A673 (cell line): ENCODE measurements at regions not wholly inside any gene's neighbourhood (a gene's known extent, or its start where the extent isn't known, plus 50 kb on each side); places are given as distances from the start of the nearest gene placed in this dataset.

Source experiments
- BruUV-seq: library from RNA; stranded (reverse); fragments of 400-500 nt; replicated peaks from 2 replicates; lab custom pipeline; 2021; lab: Mats Ljungman, UMichigan
- CTCF ChIA-PET: fragments of 300-600 bp; sonication (Branson Sonifier 250); formaldehyde crosslinking; loops from one replicate; lab custom pipeline; 2022; ENCODE audit warnings: antibody characterized with exemption; lab: Charles Lee
- POLR2A ChIA-PET: fragments of 300-600 bp; sonication (Branson Sonifier 250); formaldehyde crosslinking; loops from one replicate; lab custom pipeline; 2022; ENCODE audit warnings: antibody characterized with exemption; ENCODE audit not compliant: low non-redundant PET; lab: Charles Lee
- DNase-seq: peaks from one replicate; pipeline ENCODE4 v3.0.0-alpha.2; 2015; ENCODE audit warnings: low spot score
- H3K27ac ChIP-seq: fragments of 200-600 bp; sonication (generic); 2 replicates; pipeline ENCODE4 v1.5.1; 2016; ENCODE audit warnings: mixed run types, low read depth, mild to moderate bottlenecking, mixed read lengths, antibody characterized with exemption, low read length; ENCODE audit not compliant: poor library complexity, severe bottlenecking
- H3K27me3 ChIP-seq: fragments of 200-600 bp; sonication (generic); replicated peaks from 2 replicates; pipeline ENCODE4 v1.6.1; 2017; ENCODE audit warnings: mixed run types, low read depth, mild to moderate bottlenecking, mixed read lengths, antibody characterized with exemption, low read length; ENCODE audit not compliant: insufficient read depth, poor library complexity
- H3K36me3 ChIP-seq: fragments of 200-600 bp; sonication (generic); 2 replicates; pipeline ENCODE4 v1.6.1; 2016; ENCODE audit warnings: mixed run types, mild to moderate bottlenecking, mixed read lengths, antibody characterized with exemption, low read length; ENCODE audit not compliant: insufficient read depth, poor library complexity, severe bottlenecking
- H3K4me1 ChIP-seq: fragments of 200-600 bp; sonication (generic); 2 replicates; pipeline ENCODE4 v1.6.1; 2017; ENCODE audit warnings: mixed run types, mild to moderate bottlenecking, mixed read lengths, antibody characterized with exemption, low read length; ENCODE audit not compliant: insufficient read depth, poor library complexity, severe bottlenecking
- H3K4me3 ChIP-seq: fragments of 200-600 bp; sonication (generic); 2 replicates; pipeline ENCODE4 v1.5.1; 2016; ENCODE audit warnings: low read depth, mixed run types, mild to moderate bottlenecking, mixed read lengths, low read length; ENCODE audit not compliant: poor library complexity, severe bottlenecking
- H3K9me3 ChIP-seq: fragments of 200-600 bp; sonication (generic); 2 replicates; pipeline ENCODE4 v1.6.1; 2016; ENCODE audit warnings: mixed run types, low read depth, mild to moderate bottlenecking, mixed read lengths, antibody characterized with exemption, low read length; ENCODE audit not compliant: poor library complexity, severe bottlenecking
- CTCF ChIP-seq: fragments of 300-800, 200-600 bp; sonication (generic); conservative IDR thresholded peaks from 2 replicates; pipeline ENCODE4 v1.5.1; 2017; ENCODE audit warnings: low read depth, mild to moderate bottlenecking, antibody characterized with exemption, low read length, moderate library complexity, mixed read lengths
- EZH2 ChIP-seq: fragments of 200-600 bp; sonication (generic); IDR thresholded peaks from 2 replicates; pipeline ENCODE4 v1.6.1; 2017; ENCODE audit warnings: borderline replicate concordance, low read depth, mild to moderate bottlenecking, mixed read lengths, antibody characterized with exemption, low read length; ENCODE audit not compliant: poor library complexity, severe bottlenecking
- intact Hi-C: fragments of 100-400 bp; cut with micrococcal nuclease; formaldehyde crosslinking; loops from one replicate; pipeline ENCODE4 v1.10.0; 2022; ENCODE audit not compliant: unreplicated experiment

- H3K4me3 ChIP-seq, result no peak overlapping the region
- no peaks in the 10 kb centered on the region for H3K4me1 ChIP-seq
- H3K27me3 ChIP-seq, result peaks cover 28% of the 10 kb centered on the region
- TF ChIP-seq CTCF (no peak), EZH2 (no peak)
- peak; percentile 50 for DNase-seq
- ChIA-PET POLR2A (no interaction called here), CTCF (no interaction called here)
- intact Hi-C loops, result no loop called here
- H3K9me3 ChIP-seq, result no peaks in the 10 kb centered on the region
- BruUV-seq, result no TSS peak
- H3K27ac ChIP-seq, result no peak overlapping the region
- H3K36me3 ChIP-seq, result no peaks in the 10 kb centered on the region
Observed at GRCh38 chr17:5758651-5759050, 174.3 kb upstream of the NLRP1 start.

DNA sequence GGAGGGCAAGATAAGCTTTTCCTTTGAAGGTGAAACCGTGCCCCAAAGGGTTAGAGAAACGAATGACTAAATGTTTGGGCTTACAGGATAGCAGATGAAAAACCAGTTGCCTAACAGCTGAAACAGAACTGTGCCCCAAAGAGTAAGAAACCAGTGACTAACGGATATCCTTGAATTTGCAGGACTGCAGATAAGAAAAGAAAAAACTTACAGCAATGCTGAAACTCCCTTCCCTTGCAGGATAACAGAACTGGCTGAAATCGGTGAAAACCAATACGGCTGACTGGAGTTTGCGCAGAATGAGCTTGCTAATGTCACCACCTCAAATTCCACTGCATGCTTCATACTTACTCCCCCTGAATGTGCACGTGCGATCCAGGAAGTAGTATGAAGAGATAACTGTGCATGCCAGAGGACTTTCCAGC lies 175.2 kb upstream of the NLRP1 start:
- Histone ChIP-seq H3K4me1 (no peaks in the 10 kb centered on the region), H3K9me3 (no peaks in the 10 kb centered on the region), H3K27ac (no peak overlapping the region), H3K36me3 (no peaks in the 10 kb centered on the region), H3K4me3 (no peak overlapping the region), H3K27me3 (peaks cover 34% of the 10 kb centered on the region)
- BruUV-seq, result no TSS peak
- DNase-seq, result no peak
- ChIA-PET CTCF (no interaction called here), POLR2A (interaction anchor here (0.6 kb wide), 1 partner anchor 1028 kb away, joined by 8 read pairs; no protein-coding TSS in a partner anchor)
- TF ChIP-seq CTCF, result no peak
- no peak for TF ChIP-seq EZH2
- intact Hi-C loops, result no loop called here

GRCh38 chr17:5762191-5762590 lies 177.9 kb upstream of the NLRP1 start:
- no peak for TF ChIP-seq CTCF
- no peak for TF ChIP-seq EZH2
- intact Hi-C loops, result no loop called here
- H3K9me3 ChIP-seq, result no peaks in the 10 kb centered on the region
- H3K27ac ChIP-seq, result no peak overlapping the region
- no TSS peak for BruUV-seq
- ChIA-PET POLR2A (no interaction called here), CTCF (interaction anchor here (0.6 kb wide), 1 partner anchor 23 kb away, joined by 6 read pairs; no protein-coding TSS in a partner anchor)
- DNase-seq, result no peak
- no peaks in the 10 kb centered on the region for H3K36me3 ChIP-seq
- no peak overlapping the region for H3K4me3 ChIP-seq
- peaks cover 46% of the 10 kb centered on the region for H3K27me3 ChIP-seq
- H3K4me1 ChIP-seq, result no peaks in the 10 kb centered on the region
